Suppressor macrophage treated with lipopolysaccharide for 4 hours (primary cell): ENCODE measurements at regions not wholly inside any gene's neighbourhood (a gene's known extent, or its start where the extent isn't known, plus 50 kb on each side); places are given as distances from the start of the nearest gene placed in this dataset.
A peak's percentile ranks its signal among the peaks of the same experiment; 100 is the strongest.
"Not testable (repeated sequence)": the region's sequence is repeated elsewhere in the genome, so short reads cannot be mapped to it uniquely, and the experiment has no call there.

Experiments
- DNase-seq: peaks from one replicate; pipeline ENCODE4 v3.0.0-alpha.2; 2020

- DNase-seq: not testable (repeated sequence)
Measured at GRCh38 chr9:42656789-42657188, 473.3 kb downstream of the SPATA31A6 start.

DNA sequence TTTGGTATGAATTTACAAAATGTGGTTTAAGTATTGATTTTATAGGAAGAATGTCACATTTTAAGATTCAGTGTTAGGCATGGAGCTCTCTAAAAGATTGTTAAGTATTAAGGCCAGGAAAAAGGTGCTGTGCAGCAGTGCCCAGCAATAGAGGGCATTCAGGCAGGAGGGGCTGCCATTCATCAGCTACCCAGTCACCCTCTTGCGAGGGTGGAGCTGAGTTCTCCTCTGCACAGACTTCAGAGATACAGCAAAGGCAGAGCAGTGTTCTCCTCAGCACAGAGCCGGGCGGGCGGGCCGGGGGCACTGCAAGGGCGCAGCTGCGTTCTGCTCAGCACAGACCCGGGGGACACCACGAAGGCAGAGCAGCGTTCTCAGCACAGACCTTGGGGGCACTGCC is 474.0 kb downstream of the SPATA31A6 start:
- DNase-seq: not testable (repeated sequence)

DNA sequence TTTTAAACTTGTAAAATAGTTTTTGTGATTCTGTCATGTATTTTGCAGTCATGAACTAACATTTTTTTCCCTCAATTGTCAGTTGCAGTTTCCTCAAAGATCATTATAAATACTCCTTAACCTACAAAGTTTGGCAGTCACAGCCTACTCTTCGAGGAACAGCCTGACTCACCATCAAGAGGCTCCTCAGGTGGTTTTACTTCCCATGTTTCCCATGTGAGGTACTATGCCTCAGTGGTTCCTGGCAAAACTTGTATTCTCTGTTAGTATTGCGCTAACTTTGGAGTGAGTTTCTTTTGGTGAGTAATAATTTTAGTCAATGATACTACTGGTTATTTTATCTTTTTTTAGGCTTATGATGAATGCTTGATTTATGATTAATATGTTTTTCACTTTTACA is 513.7 kb downstream of the SPATA31A6 start:
- DNase-seq: not testable (repeated sequence)

- not testable (repeated sequence) for DNase-seq
Measured at GRCh38 chr9:42702890-42703289, 519.4 kb downstream of the SPATA31A6 start.

DNA sequence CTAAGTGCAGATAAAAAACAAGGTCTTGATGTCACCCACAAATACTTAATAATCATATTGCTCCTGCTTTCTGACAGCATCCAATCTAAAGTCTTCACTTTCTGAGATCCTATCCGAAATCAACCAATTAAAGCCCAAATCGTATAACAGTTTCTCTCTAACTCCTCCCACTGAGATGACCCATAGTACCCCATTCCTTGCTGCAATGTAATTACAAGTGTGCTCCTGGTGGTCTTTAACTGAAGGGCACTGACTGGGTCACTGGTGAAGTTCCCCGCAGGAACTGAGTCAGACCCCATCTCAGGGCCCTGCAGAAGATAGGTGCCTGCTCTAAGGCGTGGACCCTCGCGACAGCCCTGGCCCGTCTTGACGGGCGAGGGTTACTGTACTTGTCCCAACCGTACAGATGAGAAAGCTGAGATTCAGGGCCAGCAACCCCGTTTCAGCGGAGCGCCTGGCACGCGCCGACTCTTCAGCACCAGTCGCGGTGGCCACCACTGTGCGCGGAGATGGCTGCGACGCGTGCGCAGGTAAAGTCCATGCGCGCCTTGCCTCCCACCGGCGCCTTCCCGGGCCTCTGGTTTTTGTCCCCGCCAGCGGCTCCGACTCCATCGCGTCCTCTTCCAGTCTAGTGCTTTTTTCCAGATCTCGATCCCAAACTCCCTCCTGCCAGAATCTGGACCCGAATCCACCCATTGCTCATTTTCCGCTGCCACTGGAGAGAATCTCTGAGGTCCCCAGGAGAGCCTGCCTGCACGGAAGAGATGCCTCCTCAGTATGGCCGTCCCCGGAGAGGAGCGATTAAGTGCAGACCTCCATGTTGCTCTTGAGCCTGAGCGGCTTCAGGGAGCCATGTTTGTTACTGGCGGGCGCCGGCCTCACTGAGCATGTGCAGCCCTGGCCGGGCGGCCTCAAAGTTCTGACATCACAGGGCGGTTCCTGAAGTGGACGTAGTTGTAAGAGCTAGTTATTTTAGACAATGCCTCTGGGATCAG is 541.7 kb downstream of the SPATA31A6 start:
- DNase-seq: not testable (repeated sequence)

- peak; percentile 74 for DNase-seq
Measured at GRCh38 chr9:42743030-42743814, 559.8 kb downstream of the SPATA31A6 start.

DNA sequence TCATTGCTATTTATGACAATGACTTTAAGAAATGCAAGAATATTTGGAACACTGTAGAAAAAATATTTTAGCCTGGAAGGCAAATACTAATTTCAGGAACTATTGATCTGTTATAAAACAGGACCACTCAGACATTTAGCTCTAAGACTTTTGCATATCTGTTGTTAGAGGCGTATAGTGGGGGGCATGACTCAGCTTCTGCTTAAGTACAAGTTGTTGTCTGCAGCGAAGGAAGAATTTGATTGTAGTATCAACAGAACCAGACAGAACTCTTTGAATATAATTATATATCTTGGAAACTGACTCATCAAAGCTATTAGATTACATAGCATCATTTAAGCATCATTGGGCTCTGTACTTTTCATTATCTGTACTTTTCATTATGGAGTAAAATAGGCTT is 573.8 kb downstream of the SPATA31A6 start:
- DNase-seq: not testable (repeated sequence)

DNA sequence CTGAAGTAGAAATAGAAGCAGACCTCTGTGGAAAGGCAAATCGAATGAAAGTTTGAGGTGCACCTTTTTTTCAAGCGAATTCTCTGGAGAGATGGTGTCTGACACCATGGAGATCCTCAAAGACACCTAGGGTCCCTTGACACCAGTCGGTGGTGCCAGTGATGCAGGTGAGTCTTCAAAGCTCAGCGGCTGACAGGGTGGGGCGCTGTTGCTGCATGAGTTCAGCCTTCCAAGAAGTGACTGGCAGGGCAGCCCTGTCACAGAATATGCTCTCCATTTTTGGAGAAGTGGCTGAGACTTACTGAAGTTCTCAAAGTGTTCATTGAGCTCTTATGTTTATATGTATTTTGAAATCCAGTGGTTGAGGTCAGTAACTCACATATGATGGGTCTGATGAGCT is 575.9 kb downstream of the SPATA31A6 start:
- DNase-seq: not testable (repeated sequence)

DNA sequence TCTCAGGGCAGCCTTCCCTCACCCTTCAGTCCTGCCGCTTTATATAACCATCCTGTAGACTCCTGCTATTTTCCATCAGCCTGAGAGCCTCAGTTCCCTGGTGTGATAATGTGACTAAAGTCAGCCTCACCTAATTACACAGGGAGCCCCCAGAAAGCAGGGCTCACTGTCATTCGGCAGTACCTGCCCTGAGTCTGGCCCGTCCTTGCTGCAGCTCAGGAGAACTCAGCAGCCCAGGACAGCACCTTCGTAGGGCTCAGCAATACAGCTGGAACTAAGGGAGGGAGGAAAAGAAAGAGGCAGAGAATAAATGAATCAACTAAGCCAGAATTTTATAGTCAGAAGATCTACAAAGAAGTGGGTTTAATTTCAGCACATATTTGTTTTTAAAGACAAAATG is 598.7 kb downstream of the SPATA31A6 start:
- DNase-seq: not testable (repeated sequence)

- DNase-seq: not testable (repeated sequence)
Measured at GRCh38 chr9:42792725-42793124, 609.3 kb downstream of the SPATA31A6 start.

- DNase-seq: not testable (repeated sequence)
Measured at GRCh38 chr9:42798571-42798970, 615.1 kb downstream of the SPATA31A6 start.

- DNase-seq: not testable (repeated sequence)
Measured at GRCh38 chr9:42802716-42803115, 619.3 kb downstream of the SPATA31A6 start.

GRCh38 chr9:42806674-42807073 is 623.2 kb downstream of the SPATA31A6 start:
- DNase-seq: not testable (repeated sequence)

DNA sequence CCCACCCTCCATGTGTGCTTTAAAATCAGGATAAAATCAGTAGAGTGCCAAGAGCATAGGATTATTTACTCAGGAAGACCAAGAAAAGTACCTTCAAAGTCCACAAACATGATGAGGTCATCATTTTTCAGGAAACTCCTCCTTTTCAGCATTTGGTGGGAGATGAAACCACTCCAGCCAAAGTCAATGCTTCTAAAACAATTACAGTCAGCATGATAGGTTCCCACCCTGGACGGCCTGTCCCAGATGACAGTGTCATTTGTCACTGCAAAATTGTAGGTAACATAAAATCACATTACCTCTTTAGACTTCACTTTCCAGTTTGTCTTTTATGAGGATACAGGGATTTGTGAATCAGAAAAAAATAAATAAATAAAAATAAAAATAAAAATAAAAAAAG is 638.0 kb downstream of the SPATA31A6 start:
- not testable (repeated sequence) for DNase-seq

DNA sequence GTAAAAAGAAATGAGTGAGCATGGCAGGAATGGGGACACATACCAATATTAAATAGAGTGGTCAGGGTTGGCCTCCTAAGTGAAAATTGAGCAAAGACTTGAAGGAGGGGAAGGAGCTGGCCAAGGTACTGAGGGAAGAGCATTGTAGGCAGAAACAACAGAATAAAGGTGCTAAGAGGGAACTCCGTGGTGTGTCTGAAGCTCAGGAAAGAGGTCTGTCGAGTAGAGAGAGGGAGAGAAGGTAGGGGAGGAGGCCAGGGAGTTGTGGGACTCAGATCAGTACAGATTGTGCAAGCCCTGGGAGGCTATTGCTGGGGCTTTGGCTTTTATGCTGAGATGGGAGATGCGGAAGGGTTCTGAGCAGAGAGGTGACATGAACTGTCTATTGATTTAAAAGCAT is 664.7 kb downstream of the SPATA31A6 start:
- not testable (repeated sequence) for DNase-seq

DNA sequence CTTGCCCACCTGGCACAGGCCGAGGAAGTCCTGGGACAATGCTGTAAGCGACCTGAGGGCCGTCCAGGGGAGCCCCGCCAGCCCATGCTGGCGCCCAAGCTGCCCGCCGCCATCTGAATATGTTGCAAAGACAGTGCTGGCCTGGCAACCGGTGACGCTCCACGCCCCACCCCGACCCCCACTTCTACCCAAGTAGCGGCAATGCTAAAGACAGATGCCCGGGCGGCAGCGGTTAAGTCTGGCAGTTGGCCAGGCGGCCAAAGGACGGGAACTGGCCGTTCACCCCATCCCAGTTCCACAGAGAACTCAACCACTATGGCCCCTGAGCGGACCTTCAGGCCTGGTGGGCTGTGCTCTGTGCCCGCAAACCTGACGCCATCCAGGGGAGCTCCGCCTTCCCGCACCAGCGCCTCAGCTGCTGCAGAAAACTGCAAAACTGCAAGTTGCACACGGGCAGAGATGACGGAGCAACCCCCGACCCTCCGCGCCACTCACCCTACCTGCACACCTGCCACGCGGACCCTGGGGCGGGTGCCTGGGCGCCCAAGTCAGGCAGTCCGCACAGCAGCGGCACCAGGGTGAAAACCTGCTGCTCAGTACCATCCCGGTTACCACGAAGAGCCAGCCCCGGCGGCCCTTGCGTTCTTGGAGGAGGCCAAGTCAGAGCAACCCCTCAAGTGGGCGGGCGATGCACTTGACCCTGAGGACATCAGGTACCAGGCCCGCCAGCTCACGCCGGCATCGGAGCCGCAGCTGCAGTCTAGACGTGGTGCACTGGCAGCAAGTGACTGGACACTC is 667.6 kb downstream of the SPATA31A6 start:
- DNase-seq: not testable (repeated sequence)

GRCh38 chr9:42851701-42852100 is 668.2 kb downstream of the SPATA31A6 start:
- not testable (repeated sequence) for DNase-seq

- DNase-seq: not testable (repeated sequence)
Measured at GRCh38 chr9:42852133-42852930, 668.9 kb downstream of the SPATA31A6 start.

GRCh38 chr9:42860133-42860532 is 676.7 kb downstream of the SPATA31A6 start:
- DNase-seq: not testable (repeated sequence)

- not testable (repeated sequence) for DNase-seq
Measured at GRCh38 chr9:42862465-42862864, 679.0 kb downstream of the SPATA31A6 start.
